ENCODE measurements at regions not wholly inside any gene's neighbourhood (a gene's known extent, or its start where the extent isn't known, plus 50 kb on each side); places are given as distances from the start of the nearest gene placed in this dataset.

- Histone ChIP-seq H3K9me3 (ENCODE audit: insufficient read depth, low read depth, low read length) (no peaks in the 10 kb centered on the region), H3K36me3 (ENCODE audit: insufficient read depth, low read length) (no peaks in the 10 kb centered on the region), H3K79me2 (ENCODE audit: insufficient read depth, low read length) (no peaks in the 10 kb centered on the region), H3K9me2 (replicated peaks; ENCODE audit: low read depth, low read length) (no peaks in the 10 kb centered on the region), H3K27me3 (ENCODE audit: insufficient read depth, low read length, poor library complexity, severe bottlenecking) (no peaks in the 10 kb centered on the region), H3K9ac (ENCODE audit: low read depth, low read length, poor library complexity, severe bottlenecking) (no peak overlapping the region), H3K4me3 (ENCODE audit: low read length, poor library complexity, severe bottlenecking) (no peak overlapping the region), H2AFZ (ENCODE audit: low read length) (no peak overlapping the region), H4K20me1 (ENCODE audit: insufficient read depth, low read length, poor library complexity, severe bottlenecking) (no peaks in the 10 kb centered on the region), H3F3A (ENCODE audit: low read depth) (no peaks in the 10 kb centered on the region), H3K4me2 (ENCODE audit: low read depth, low read length, poor library complexity, severe bottlenecking) (no peak overlapping the region), H3K4me1 (ENCODE audit: insufficient read depth, low read length, poor library complexity, severe bottlenecking) (peaks cover 11% of the 10 kb centered on the region)
- no peak for TF ChIP-seq EZH2phosphoT487 (IDR thresholded peaks at IDR 0.05; ENCODE audit: borderline replicate concordance)
- TF ChIP-seq CTCF (conservative IDR thresholded peaks at IDR 0.05; ENCODE audit: low read length) = no peak
Observed at GRCh38 chr21:43291347-43291950, 122.6 kb downstream of the CRYAA start.

- Histone ChIP-seq H3K9me3 (ENCODE audit: insufficient read depth, low read depth, low read length) (no peaks in the 10 kb centered on the region), H3K79me2 (ENCODE audit: insufficient read depth, low read length) (no peaks in the 10 kb centered on the region), H4K20me1 (ENCODE audit: insufficient read depth, low read length, poor library complexity, severe bottlenecking) (no peaks in the 10 kb centered on the region), H3K4me3 (ENCODE audit: low read length, poor library complexity, severe bottlenecking) (no peak overlapping the region), H3F3A (ENCODE audit: low read depth) (no peaks in the 10 kb centered on the region), H3K27me3 (ENCODE audit: insufficient read depth, low read length, poor library complexity, severe bottlenecking) (no peaks in the 10 kb centered on the region), H3K36me3 (ENCODE audit: insufficient read depth, low read length) (no peaks in the 10 kb centered on the region), H3K4me1 (ENCODE audit: insufficient read depth, low read length, poor library complexity, severe bottlenecking) (peaks cover 11% of the 10 kb centered on the region), H3K9ac (ENCODE audit: low read depth, low read length, poor library complexity, severe bottlenecking) (no peak overlapping the region), H3K4me2 (ENCODE audit: low read depth, low read length, poor library complexity, severe bottlenecking) (no peak overlapping the region), H3K9me2 (replicated peaks; ENCODE audit: low read depth, low read length) (no peaks in the 10 kb centered on the region), H2AFZ (ENCODE audit: low read length) (no peak overlapping the region)
- TF ChIP-seq CTCF (conservative IDR thresholded peaks at IDR 0.05; ENCODE audit: low read length) (no peak), EZH2phosphoT487 (IDR thresholded peaks at IDR 0.05; ENCODE audit: borderline replicate concordance) (no peak)
Observed at GRCh38 chr21:43290421-43291346, 121.9 kb downstream of the CRYAA start.

- Histone ChIP-seq H3K27me3 (ENCODE audit: insufficient read depth, low read length, poor library complexity, severe bottlenecking) (no peaks in the 10 kb centered on the region), H2AFZ (ENCODE audit: low read length) (no peak overlapping the region), H3F3A (ENCODE audit: low read depth) (no peaks in the 10 kb centered on the region), H3K4me1 (ENCODE audit: insufficient read depth, low read length, poor library complexity, severe bottlenecking) (peaks cover 11% of the 10 kb centered on the region), H3K4me2 (ENCODE audit: low read depth, low read length, poor library complexity, severe bottlenecking) (no peak overlapping the region), H3K79me2 (ENCODE audit: insufficient read depth, low read length) (no peaks in the 10 kb centered on the region), H3K9ac (ENCODE audit: low read depth, low read length, poor library complexity, severe bottlenecking) (no peak overlapping the region), H3K4me3 (ENCODE audit: low read length, poor library complexity, severe bottlenecking) (no peak overlapping the region), H3K9me2 (replicated peaks; ENCODE audit: low read depth, low read length) (no peaks in the 10 kb centered on the region), H3K36me3 (ENCODE audit: insufficient read depth, low read length) (no peaks in the 10 kb centered on the region), H3K9me3 (ENCODE audit: insufficient read depth, low read depth, low read length) (no peaks in the 10 kb centered on the region), H4K20me1 (ENCODE audit: insufficient read depth, low read length, poor library complexity, severe bottlenecking) (no peaks in the 10 kb centered on the region)
- no peak for TF ChIP-seq CTCF (conservative IDR thresholded peaks at IDR 0.05; ENCODE audit: low read length)
- no peak for TF ChIP-seq EZH2phosphoT487 (IDR thresholded peaks at IDR 0.05; ENCODE audit: borderline replicate concordance)
Observed at GRCh38 chr21:43289966-43290365, 121.2 kb downstream of the CRYAA start.

Measured in Loucy (cell line).